HG03175 (cell line): ENCODE measurements at regions not wholly inside any gene's neighbourhood (a gene's known extent, or its start where the extent isn't known, plus 50 kb on each side); places are given as distances from the start of the nearest gene placed in this dataset.
A peak's percentile ranks its signal among the peaks of the same experiment; 100 is the strongest.
"Not testable (repeated sequence)": the region's sequence is repeated elsewhere in the genome, so short reads cannot be mapped to it uniquely, and the experiment has no call there.

Experiments used
- ATAC-seq: cut with Tn5 transposase; IDR thresholded peaks from one replicate; pipeline ENCODE4 v1.9.1; 2021; ENCODE audit warnings: mild to moderate bottlenecking, moderate library complexity; ENCODE audit not compliant: unreplicated experiment

GRCh38 chr2:201568217-201568820 lies 75.0 kb downstream of the TMEM237 start:
- no peak for ATAC-seq

- ATAC-seq = no peak
Measured at GRCh38 chr2:201559067-201559710, 84.1 kb downstream of the TMEM237 start.

GRCh38 chr2:201558665-201559064 lies 84.6 kb downstream of the TMEM237 start:
- no peak for ATAC-seq

- ATAC-seq = no peak
Measured at GRCh38 chr2:201558232-201558631, 85.1 kb downstream of the TMEM237 start.

GRCh38 chr2:201551901-201552300 lies 91.4 kb downstream of the TMEM237 start:
- no peak for ATAC-seq

GRCh38 chr2:201546576-201546975 lies 95.0 kb downstream of the STRADB start:
- no peak for ATAC-seq

GRCh38 chr2:201542291-201542690 lies 90.8 kb downstream of the STRADB start:
- ATAC-seq = no peak

GRCh38 chr2:201539271-201539670 lies 87.7 kb downstream of the STRADB start:
- ATAC-seq = not testable (repeated sequence)

- ATAC-seq = no peak
Measured at GRCh38 chr2:201538025-201538424, 86.5 kb downstream of the STRADB start.

GRCh38 chr2:201536754-201537153 lies 85.2 kb downstream of the STRADB start:
- ATAC-seq = no peak

- no peak for ATAC-seq
Measured at GRCh38 chr2:201536046-201536445, 84.5 kb downstream of the STRADB start.

GRCh38 chr2:201532686-201533304 lies 81.3 kb downstream of the STRADB start:
- peak; percentile 89 for ATAC-seq
